NCI-H187 (cell line): ENCODE measurements at regions not wholly inside any gene's neighbourhood (a gene's known extent, or its start where the extent isn't known, plus 50 kb on each side); places are given as distances from the start of the nearest gene placed in this dataset.
"Not testable (repeated sequence)": the region's sequence is repeated elsewhere in the genome, so short reads cannot be mapped to it uniquely, and the experiment has no call there.

Experiments
- DNase-seq, 2 experiments: peaks; one replicate each; lab custom pipeline; 2025; lab: John Stamatoyannopoulos, UW

DNA sequence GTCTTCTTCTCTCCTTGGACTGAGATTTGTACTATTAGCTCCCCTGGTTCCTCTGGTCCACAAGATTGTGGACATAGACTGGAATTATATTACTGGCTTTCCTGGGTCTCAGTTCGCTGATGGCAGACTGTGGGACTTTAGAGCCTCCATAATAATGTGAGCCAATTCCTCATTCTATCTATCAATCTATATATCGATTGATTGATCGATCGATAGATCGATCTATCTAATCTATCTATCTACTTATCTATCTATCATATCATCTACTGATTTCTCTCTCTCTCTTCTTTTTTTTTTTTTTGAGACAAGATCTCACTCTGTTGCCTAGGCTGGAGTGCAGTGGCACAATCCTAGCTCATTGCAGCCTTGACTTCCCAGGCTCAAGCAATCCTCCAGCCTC is 51.5 kb upstream of the DDR1 start:
- no peak for DNase-seq

DNA sequence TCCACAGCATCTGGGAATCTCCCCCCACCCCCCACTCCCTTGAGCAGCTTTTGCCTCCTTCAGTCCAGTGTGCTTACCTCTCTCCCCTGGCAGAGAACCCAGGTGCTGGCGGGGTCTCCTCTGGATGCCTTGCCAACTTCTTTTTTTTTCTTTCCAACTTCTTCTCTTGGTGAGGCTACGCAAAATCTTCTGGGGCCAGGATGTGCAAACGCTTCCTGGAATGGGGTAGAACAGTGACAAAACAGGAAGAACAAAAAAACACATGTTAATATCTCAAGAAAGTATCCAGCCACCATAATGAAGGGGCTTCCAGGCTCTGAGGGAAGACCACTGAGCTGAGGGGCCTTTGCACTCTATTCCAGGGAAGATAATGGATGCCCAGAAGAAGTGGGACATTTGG is 53.9 kb upstream of the DDR1 start:
- no peak for DNase-seq

DNA sequence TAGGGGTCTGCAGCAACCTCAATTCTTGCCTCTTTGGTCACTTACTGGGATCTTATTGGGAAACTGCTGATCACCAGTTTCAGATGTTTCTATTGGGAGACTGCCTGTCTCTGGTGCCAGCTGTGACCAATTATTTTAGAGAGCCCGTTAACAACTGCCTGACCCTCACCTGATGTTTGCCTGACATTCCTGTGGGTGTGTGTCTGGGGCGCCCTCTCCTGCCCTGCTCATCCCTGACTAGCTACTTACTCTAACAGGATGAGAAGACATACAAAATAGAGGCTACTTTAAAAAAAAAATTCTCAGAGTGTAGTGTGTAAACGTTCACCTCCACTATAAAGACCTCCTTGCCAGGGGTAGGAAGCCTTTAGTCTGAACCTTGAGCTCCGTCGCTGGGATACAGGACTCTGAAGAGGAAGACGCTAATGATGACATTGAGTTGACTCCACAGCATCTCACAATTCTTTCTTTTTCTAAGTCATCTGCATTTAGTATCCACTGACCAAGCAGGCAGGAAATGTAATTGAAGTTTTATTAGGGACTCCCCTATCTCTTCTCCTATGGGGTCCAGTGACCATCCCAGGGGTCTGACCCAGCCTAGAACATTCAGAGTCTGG is 54.6 kb upstream of the DDR1 start:
- DNase-seq = no peak

DNA sequence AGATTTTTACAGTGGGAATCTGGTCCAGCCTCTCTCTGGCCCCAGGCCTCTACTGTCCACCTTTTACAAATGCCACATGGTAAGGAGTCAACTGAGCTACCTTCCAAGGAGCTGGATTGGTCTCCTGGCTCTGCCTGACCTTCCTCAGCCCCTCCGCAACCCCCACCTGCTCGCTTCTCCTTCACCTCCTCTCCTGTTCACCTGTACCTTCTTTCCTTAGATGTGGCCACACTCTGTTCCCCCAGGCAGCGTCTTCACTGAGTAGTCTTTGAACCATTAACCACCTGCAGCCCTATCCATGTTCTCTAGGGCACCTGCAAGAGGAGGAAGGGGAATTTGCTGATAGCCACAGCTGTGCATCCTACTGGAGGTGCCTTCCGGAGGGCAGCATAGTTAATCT is 55.3 kb upstream of the DDR1 start:
- no peak for DNase-seq

GRCh38 chr6:30828027-30828962 is 56.0 kb upstream of the DDR1 start:
- DNase-seq = peak in 1 of 2 experiments; percentile 30

- DNase-seq = no peak
Measured at GRCh38 chr6:30826961-30827342, 57.4 kb upstream of the DDR1 start.

DNA sequence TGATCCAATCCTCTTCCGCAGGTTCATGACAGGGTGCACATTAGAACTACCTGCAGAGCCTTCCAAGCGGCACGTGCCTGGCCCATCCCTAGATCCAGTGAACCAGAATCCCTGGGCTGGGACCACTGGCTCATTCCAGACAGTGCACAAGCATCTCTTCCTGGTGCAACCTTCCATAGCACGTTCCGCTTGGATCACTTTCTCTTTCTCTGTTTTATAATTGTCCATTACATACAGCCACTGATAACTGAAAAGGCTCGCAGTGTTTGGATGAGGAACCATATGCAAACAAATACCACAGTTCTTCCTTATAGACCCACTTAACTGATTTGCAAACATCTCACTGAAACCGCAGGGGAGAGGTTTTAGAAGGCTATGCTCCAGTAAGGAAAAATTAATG is 59.6 kb upstream of the DDR1 start:
- DNase-seq = peak in 1 of 2 experiments; percentile 16

DNA sequence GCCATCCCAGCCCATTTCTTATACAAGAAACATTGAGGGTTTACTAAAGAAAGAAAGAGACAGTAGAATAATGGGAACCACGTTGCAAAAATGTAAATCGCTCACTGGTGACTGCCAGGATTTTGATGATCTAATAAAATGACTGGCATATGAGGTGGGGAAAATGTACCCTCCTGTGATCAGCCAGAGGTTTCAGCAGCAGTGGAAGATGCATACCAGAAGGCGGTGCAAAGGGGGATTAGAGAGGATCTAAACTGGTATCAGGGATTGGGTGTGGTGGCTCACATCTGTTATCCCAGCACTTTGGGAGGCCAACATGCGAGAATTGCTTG is 60.8 kb upstream of the DDR1 start:
- no peak for DNase-seq

DNA sequence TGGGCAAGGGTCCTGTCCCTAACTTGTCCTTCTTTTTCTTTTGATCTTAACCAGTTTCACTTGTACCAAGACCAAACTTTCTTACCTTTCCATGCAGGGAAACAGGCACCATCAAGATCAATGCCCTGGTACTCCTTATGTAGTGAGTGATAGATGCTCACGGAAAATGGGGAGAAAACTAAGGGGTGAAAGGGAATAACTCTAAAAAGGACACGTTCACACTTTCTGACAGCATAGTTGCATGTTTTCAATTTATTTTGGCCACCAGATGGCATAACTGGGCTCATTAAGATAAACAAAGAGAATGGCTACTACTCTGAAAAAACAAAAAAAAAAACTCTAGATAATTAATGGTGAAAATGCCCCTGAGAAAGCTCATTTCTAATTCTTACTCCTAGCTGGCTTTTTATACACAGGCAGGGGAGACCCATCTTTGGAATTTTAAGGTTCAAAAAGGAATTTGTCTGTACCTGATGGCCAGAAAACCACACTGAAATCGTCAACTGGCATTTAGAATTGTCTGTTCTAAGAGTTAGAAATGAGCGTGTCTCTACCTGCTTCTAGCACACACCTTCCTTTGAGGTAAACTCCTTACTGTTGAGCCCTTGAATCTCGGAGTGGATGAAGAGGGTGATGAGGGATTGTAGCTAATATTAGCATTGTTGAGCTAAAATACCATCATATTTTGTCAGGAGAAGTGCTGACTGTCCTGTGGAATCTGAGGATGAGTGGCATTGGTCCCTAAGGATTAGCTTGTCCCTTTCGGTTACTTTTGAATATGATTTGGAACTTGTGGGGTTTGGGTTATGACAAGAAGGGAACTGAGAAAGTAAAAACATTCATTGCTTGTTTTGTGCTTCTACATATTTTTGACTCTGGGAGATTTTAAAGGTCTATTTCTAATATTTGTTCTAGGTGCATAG is 62.2 kb upstream of the DDR1 start:
- no peak for DNase-seq

DNA sequence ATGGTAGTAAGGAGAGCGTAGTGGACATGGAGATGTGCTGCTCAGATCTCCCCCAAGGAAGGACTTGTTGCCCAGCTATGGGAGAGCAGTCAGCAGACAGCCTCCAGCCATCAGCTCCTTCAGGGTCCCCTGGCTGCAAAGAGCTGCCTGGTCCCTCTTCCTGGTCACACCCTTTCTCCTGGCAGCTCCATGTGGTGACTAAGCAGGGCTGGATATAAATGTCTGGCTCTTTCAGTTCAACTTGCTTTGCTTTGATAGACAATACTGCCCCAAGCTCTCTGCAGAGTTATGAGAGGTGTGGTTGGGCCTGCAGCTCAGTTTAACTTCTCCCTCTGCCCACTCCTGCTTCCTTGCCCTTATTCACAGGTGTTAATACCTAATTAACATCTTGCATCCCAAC is 64.1 kb upstream of the DDR1 start:
- no peak for DNase-seq

DNA sequence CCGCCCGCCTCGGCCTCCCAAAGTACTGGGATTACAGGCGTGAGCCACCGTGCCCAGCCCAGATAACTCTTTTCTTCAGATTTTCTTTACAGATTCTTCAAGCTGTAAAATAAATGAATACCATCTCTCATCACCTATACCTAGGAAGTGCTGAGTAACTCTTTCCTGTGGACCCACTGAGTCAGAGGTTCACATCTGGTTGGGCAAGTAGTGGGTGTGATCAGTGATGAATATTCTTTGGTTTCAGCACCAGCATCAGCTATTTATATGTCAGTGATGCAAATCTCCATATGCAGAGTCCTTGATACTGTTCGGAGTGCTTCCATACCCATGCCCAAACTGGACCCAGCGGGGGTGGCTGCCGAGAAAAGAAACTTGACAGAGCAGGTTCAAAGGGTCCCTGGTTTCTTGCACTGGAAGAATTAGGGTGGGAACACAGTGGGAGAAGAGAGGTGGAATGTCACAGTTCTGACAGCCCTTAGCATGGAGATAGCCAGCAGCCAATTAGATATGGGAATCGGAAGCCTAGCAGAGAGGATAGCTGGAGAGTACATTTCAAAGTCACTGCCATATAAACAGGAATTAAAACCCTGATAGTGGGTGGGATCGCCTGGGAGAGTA is 64.9 kb upstream of the DDR1 start:
- no peak for DNase-seq

- no peak for DNase-seq
Measured at GRCh38 chr6:30818391-30818841, 65.9 kb upstream of the DDR1 start.

DNA sequence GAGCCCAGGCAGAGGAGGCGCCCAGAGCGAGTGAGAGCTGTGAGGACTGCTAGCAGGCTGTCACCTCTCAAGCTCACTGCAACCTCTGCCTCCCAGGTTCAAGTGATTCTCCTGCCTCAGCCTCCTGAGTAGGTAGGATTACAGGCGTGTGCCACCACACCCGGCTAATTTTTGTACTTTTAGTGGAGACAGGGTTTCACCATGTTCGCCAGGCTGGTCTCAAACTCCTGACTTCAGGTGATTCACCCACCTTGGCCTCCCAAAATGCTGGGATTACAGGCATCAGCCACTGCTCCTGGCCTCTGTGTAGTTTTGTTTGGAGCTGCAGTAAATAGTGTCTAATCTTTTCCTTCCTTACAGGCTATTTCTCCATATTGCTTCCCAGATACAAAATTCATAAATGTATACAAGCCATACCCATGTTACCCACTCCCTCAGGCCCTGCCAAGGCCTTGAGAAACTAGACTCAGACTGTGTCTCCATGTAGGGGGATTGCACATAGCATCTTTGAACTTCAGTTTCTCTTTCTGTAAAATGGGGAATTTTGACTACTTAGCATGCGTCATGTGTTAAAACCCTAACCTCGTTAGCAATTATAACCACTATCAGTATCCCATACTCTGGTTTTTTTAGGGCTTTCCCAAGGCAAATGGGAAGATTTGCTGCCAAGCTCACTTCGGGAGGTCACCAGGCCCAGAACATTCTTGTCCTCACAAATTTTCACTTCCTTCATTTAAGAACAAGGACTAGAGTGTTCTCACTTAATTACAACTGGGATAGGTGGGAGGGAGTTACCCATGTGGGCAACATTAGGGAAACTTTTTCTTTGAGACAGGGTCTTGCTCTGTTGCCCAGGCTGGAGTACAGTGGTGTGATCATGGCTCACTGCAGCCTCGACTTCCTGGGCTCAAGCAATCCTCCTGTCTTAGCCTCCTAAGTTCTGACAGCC is 67.3 kb upstream of the DDR1 start:
- no peak for DNase-seq

- not testable (repeated sequence) for DNase-seq
Measured at GRCh38 chr6:30816296-30816695, 68.0 kb upstream of the DDR1 start.

GRCh38 chr6:30815041-30815742 is 69.1 kb upstream of the DDR1 start:
- not testable (repeated sequence) for DNase-seq

- no peak for DNase-seq
Measured at GRCh38 chr6:30814146-30815040, 69.9 kb upstream of the DDR1 start.

- no peak for DNase-seq
Measured at GRCh38 chr6:30813631-30814145, 69.3 kb upstream of the IER3 start.

DNA sequence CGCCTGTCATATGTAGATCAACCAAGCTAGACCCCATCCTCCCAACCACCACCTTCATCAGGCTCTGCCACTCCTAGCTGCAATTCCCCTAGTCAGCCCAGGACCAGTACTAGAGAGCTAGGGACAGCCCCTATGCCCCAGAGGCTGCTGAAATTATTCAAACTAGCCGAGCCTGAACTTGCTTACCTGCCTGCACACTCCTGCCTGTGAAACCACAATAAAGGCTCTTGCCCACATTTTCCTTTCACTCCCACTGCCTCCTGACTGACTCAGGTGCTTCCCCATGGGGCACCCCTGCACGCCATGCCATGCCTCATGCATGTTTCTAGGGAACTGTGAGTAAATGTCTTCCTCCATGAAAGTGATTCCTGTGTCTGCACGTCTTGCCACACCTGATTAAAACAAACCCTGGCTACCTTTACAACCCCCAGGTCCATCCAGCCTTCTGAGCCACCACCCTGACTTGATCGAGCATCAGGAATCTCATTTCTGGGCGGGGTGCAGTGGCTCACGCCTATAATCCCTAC is 66.5 kb upstream of the IER3 start:
- no peak for DNase-seq

- DNase-seq = not testable (repeated sequence)
Measured at GRCh38 chr6:30807566-30807965, 63.2 kb upstream of the IER3 start.
